ENCODE measurements at regions not wholly inside any gene's neighbourhood (a gene's known extent, or its start where the extent isn't known, plus 50 kb on each side); places are given as distances from the start of the nearest gene placed in this dataset.

- H3K36me3 Mint-ChIP-seq: no peaks in the 10 kb centered on the region
- H3K4me3 ChIP-seq (ENCODE audit: low read length): no peak overlapping the region
- ATAC-seq (peak in 1 of 3 donors; percentile 10), DNase-seq (no peak)
- H3K4me3 Mint-ChIP-seq: no peak overlapping the region
- H3K27me3 ChIP-seq (ENCODE audit: control insufficient read depth, insufficient read depth, low read length): no peaks in the 10 kb centered on the region
- H3K27me3 Mint-ChIP-seq (ENCODE audit: low read depth in 2 of 2): no peaks in the 10 kb centered on the region
- peak overlapping the region in 1 of 2 donors; percentile 86 for H3K27ac Mint-ChIP-seq
- no peaks in the 10 kb centered on the region for H3K9me3 Mint-ChIP-seq
- TF ChIP-seq CTCF (IDR thresholded peaks at IDR 0.05): no peak
- intact Hi-C loops (cut with micrococcal nuclease): no loop called here
- no peaks in the 10 kb centered on the region for H3K36me3 ChIP-seq (ENCODE audit: control insufficient read depth, insufficient read depth, low read length)
- peaks cover 16% of the 10 kb centered on the region for H3K4me1 ChIP-seq (ENCODE audit: control insufficient read depth, insufficient read depth, low read length)
- H3K9me3 ChIP-seq (ENCODE audit: control insufficient read depth, insufficient read depth, low read length): no peaks in the 10 kb centered on the region
- peaks cover 26 to 34% of the 10 kb centered on the region in 2 donors for H3K4me1 Mint-ChIP-seq
- WGBS (ENCODE audit: insufficient coverage): 76% methylated on average over 5 of the region's 6 CpGs
- H3K27ac ChIP-seq (ENCODE audit: low read length): no peak overlapping the region
Measured at GRCh38 chr6:14875481-14876063, 370.3 kb upstream of the JARID2 start.

GRCh38 chr6:14876778-14877613 lies 368.9 kb upstream of the JARID2 start:
- peak overlapping the region; percentile 56 for H3K27ac ChIP-seq (ENCODE audit: low read length)
- Mint-ChIP-seq H3K9me3 (no peaks in the 10 kb centered on the region), H3K4me1 (peaks cover 26 to 34% of the 10 kb centered on the region in 2 donors), H3K36me3 (no peaks in the 10 kb centered on the region), H3K4me3 (peak overlapping the region; percentile 73), H3K27me3 (ENCODE audit: low read depth in 2 of 2) (no peaks in the 10 kb centered on the region), H3K27ac (peak overlapping the region; percentile 79 to 86)
- 23% methylated on average over 11 of the region's 11 CpGs for WGBS (ENCODE audit: insufficient coverage)
- intact Hi-C loops (cut with micrococcal nuclease): loop anchor here (1.0 kb wide), 1 partner anchor 20 kb away; no protein-coding TSS in a partner anchor
- no peaks in the 10 kb centered on the region for H3K36me3 ChIP-seq (ENCODE audit: control insufficient read depth, insufficient read depth, low read length)
- peak in 1 of 2 donors; percentile 76 for DNase-seq
- peaks cover 16% of the 10 kb centered on the region for H3K4me1 ChIP-seq (ENCODE audit: control insufficient read depth, insufficient read depth, low read length)
- no peaks in the 10 kb centered on the region for H3K27me3 ChIP-seq (ENCODE audit: control insufficient read depth, insufficient read depth, low read length)
- no peaks in the 10 kb centered on the region for H3K9me3 ChIP-seq (ENCODE audit: control insufficient read depth, insufficient read depth, low read length)
- H3K4me3 ChIP-seq (ENCODE audit: low read length): no peak overlapping the region
- ATAC-seq: peak; percentile 83 to 90 (median 85)
- TF ChIP-seq CTCF (IDR thresholded peaks at IDR 0.05): no peak

GRCh38 chr6:14877758-14878157 lies 368.1 kb upstream of the JARID2 start:
- Mint-ChIP-seq H3K27ac (peak overlapping the region; percentile 79 to 86), H3K9me3 (no peaks in the 10 kb centered on the region), H3K36me3 (no peaks in the 10 kb centered on the region), H3K4me3 (peak overlapping the region; percentile 73), H3K4me1 (peaks cover 26 to 34% of the 10 kb centered on the region in 2 donors), H3K27me3 (ENCODE audit: low read depth in 2 of 2) (no peaks in the 10 kb centered on the region)
- Histone ChIP-seq H3K36me3 (ENCODE audit: control insufficient read depth, insufficient read depth, low read length) (no peaks in the 10 kb centered on the region), H3K4me3 (ENCODE audit: low read length) (no peak overlapping the region), H3K4me1 (ENCODE audit: control insufficient read depth, insufficient read depth, low read length) (peaks cover 16% of the 10 kb centered on the region), H3K27me3 (ENCODE audit: control insufficient read depth, insufficient read depth, low read length) (no peaks in the 10 kb centered on the region), H3K27ac (ENCODE audit: low read length) (peak overlapping the region; percentile 56), H3K9me3 (ENCODE audit: control insufficient read depth, insufficient read depth, low read length) (no peaks in the 10 kb centered on the region)
- ATAC-seq: no peak
- no peak for DNase-seq
- WGBS (ENCODE audit: insufficient coverage): 89% methylated on average over 2 of the region's 3 CpGs
- intact Hi-C loops (cut with micrococcal nuclease): loop anchor here (1.0 kb wide), 1 partner anchor 20 kb away; no protein-coding TSS in a partner anchor
- TF ChIP-seq CTCF (IDR thresholded peaks at IDR 0.05): no peak
